ENCODE measurements at regions not wholly inside any gene's neighbourhood (a gene's known extent, or its start where the extent isn't known, plus 50 kb on each side); places are given as distances from the start of the nearest gene placed in this dataset.

GRCh38 chr22:27153386-27153785 lies 496.0 kb downstream of the MIAT start:
- WGBS, 4 donors, result 92 to 96% (median 94%) methylated on average over 4 of the region's 4 CpGs
- Histone ChIP-seq H3K27ac (no peak overlapping the region), H3K4me1 (replicated peaks in 1 of 2) (no peaks in the 10 kb centered on the region), H3K27me3 (no peaks in the 10 kb centered on the region), H3K4me3 (no peak overlapping the region), H3K36me3 (replicated peaks in 1 of 2) (no peaks in the 10 kb centered on the region), H3K9me3 (replicated peaks in 1 of 3) (no peaks in the 10 kb centered on the region)
- no peak for DNase-seq
- intact Hi-C loops (cut with DNase I), result no loop called here
- no peak for TF ChIP-seq POLR2A (IDR thresholded peaks at IDR 0.05)
- no peak for TF ChIP-seq CTCF (IDR thresholded peaks at IDR 0.05)

GRCh38 chr22:27154717-27155116 lies 497.3 kb downstream of the MIAT start:
- H3K4me1 ChIP-seq (replicated peaks in 1 of 2), result no peaks in the 10 kb centered on the region
- DNase-seq, result peak in 6 of 7 donors; percentile 26 to 50 (median 34)
- H3K4me3 ChIP-seq, result no peak overlapping the region
- no peaks in the 10 kb centered on the region for H3K9me3 ChIP-seq (replicated peaks in 1 of 3)
- TF ChIP-seq CTCF (IDR thresholded peaks at IDR 0.05) (no peak), POLR2A (IDR thresholded peaks at IDR 0.05) (no peak)
- H3K27me3 ChIP-seq, result no peaks in the 10 kb centered on the region
- intact Hi-C loops (cut with DNase I), result no loop called here
- no peaks in the 10 kb centered on the region for H3K36me3 ChIP-seq (replicated peaks in 1 of 2)
- 23 to 35% (median 31%) methylated on average over 12 of the region's 12 CpGs for WGBS, 4 donors
- H3K27ac ChIP-seq, result no peak overlapping the region

GRCh38 chr22:27156821-27157489 lies 499.6 kb downstream of the MIAT start:
- 81 to 91% (median 88%) methylated on average over 8 of the region's 8 CpGs for WGBS, 4 donors
- intact Hi-C loops (cut with DNase I), result no loop called here

GRCh38 chr22:27157666-27158370 lies 500.4 kb downstream of the MIAT start:
- no peaks in the 10 kb centered on the region for H3K36me3 ChIP-seq (replicated peaks in 1 of 2)
- no peaks in the 10 kb centered on the region for H3K4me1 ChIP-seq (replicated peaks in 1 of 2)
- no peak overlapping the region for H3K27ac ChIP-seq
- H3K9me3 ChIP-seq (replicated peaks in 1 of 3), result no peaks in the 10 kb centered on the region
- DNase-seq, result no peak
- H3K27me3 ChIP-seq, result peaks cover 5% of the 10 kb centered on the region
- intact Hi-C loops (cut with DNase I), result no loop called here
- 63 to 74% (median 73%) methylated on average over 13 of the region's 13 CpGs for WGBS, 4 donors
- TF ChIP-seq CTCF (IDR thresholded peaks at IDR 0.05) (no peak), POLR2A (IDR thresholded peaks at IDR 0.05) (no peak)
- H3K4me3 ChIP-seq, result no peak overlapping the region

More at GRCh38 chr22:27156821-27157489, 499.6 kb downstream of the MIAT start:
- Histone ChIP-seq H3K9me3 (replicated peaks in 1 of 3) (no peaks in the 10 kb centered on the region), H3K27ac (no peak overlapping the region), H3K36me3 (replicated peaks in 1 of 2) (no peaks in the 10 kb centered on the region), H3K4me3 (no peak overlapping the region), H3K4me1 (replicated peaks in 1 of 2) (no peaks in the 10 kb centered on the region), H3K27me3 (no peaks in the 10 kb centered on the region)
- no peak for DNase-seq
- no peak for TF ChIP-seq POLR2A (IDR thresholded peaks at IDR 0.05)
- no peak for TF ChIP-seq CTCF (IDR thresholded peaks at IDR 0.05)

Data from adrenal gland (tissue), 9 donors.